ENCODE measurements at regions not wholly inside any gene's neighbourhood (a gene's known extent, or its start where the extent isn't known, plus 50 kb on each side); places are given as distances from the start of the nearest gene placed in this dataset.
"Not testable (repeated sequence)": the region's sequence is repeated elsewhere in the genome, so short reads cannot be mapped to it uniquely, and the experiment has no call there.

DNA sequence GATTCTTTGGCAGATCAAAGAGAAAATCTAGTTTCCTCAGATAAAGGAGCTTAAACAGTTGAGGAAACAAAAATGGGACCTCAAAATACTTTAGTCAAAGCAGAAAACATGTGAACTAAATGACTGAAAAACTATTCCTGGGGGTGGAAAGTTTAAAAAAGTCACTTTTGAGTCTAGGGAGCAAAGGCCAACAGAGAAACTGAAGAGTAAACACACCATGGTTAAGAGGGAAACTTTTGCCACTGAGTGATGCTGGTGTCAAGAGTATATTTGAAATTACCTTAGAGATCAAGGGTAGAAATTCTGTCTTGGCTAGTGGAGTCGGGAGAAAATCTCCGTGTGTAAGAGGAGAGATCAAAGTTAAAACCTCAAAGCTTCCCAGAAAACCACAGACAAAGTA, 501.2 kb upstream of the ADGRL4 start:
- DNase-seq (ENCODE audit: low spot score): no peak

DNA sequence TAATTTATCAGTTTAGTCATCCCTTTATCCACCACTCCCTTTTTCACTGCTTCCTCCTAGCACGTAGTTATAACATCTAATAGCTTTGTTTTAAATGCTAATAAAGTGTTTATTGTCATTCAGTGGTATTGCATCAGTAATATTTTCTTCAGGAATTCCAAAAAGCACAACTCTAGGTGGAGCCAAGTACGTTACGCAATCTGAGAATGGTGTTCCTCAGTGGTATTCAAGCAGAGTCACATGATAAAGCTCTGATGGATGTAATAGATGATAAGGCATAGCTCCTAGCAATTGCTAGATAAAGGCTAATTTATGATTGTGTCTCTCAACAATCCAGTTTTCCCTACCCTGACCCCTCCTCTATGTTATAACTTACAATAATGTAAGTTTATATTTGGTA, 494.6 kb upstream of the ADGRL4 start:
- no peak for DNase-seq (ENCODE audit: low spot score)

- no peak for DNase-seq (ENCODE audit: low spot score)
Measured at GRCh38 chr1:79499541-79499940, 493.0 kb upstream of the ADGRL4 start.

- peak; percentile 8 for DNase-seq (ENCODE audit: low spot score)
Measured at GRCh38 chr1:79497193-79497773, 490.8 kb upstream of the ADGRL4 start.

GRCh38 chr1:79496129-79496528, 489.6 kb upstream of the ADGRL4 start:
- DNase-seq (ENCODE audit: low spot score): no peak

DNA sequence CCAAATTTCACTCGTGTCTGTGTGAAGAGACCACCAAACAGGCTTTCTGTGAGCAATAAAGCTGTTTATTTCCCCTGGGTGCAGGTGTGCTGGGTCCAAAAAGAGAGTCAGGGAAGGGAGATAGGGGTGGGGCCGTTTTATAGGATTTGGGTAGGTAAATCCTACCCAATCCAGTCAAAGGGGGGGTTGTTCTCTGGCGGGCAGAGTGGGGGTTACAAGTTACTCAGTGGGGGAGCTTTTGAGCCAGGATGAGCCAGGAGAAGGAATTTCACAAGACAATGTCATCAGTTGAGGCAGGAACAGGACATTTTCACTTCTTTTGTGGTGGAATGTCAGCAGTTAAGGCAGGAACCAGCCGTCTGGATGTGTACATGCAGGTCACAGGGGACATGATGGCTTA, 487.2 kb upstream of the ADGRL4 start:
- DNase-seq (ENCODE audit: low spot score): not testable (repeated sequence)

GRCh38 chr1:79488572-79489121, 482.1 kb upstream of the ADGRL4 start:
- not testable (repeated sequence) for DNase-seq (ENCODE audit: low spot score)

GRCh38 chr1:79478728-79479373, 472.3 kb upstream of the ADGRL4 start:
- no peak for DNase-seq (ENCODE audit: low spot score)

DNA sequence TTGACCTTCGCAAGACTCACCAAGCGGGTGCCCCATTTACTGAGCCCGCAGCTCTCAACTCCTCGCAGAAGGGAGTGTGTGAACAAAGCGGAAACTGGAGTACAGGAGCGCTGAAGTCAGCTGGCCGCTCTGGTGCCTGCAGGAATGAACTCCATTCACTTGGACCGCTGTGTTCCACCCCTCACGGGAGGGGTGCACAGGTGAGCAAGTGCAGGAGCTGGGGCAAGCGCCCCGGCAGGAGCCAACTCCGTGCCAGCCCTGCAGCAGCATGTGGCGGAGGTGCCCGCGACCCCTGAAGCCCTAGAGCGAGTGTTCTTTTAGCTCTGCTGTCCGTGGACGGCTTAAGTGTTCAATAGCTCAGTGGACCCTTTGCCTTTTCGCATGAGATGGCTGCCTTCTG, 471.6 kb upstream of the ADGRL4 start:
- DNase-seq (ENCODE audit: low spot score): no peak

- no peak for DNase-seq (ENCODE audit: low spot score)
Measured at GRCh38 chr1:79472067-79472656, 465.6 kb upstream of the ADGRL4 start.

- DNase-seq (ENCODE audit: low spot score): no peak
Measured at GRCh38 chr1:79469139-79469538, 462.6 kb upstream of the ADGRL4 start.

DNA sequence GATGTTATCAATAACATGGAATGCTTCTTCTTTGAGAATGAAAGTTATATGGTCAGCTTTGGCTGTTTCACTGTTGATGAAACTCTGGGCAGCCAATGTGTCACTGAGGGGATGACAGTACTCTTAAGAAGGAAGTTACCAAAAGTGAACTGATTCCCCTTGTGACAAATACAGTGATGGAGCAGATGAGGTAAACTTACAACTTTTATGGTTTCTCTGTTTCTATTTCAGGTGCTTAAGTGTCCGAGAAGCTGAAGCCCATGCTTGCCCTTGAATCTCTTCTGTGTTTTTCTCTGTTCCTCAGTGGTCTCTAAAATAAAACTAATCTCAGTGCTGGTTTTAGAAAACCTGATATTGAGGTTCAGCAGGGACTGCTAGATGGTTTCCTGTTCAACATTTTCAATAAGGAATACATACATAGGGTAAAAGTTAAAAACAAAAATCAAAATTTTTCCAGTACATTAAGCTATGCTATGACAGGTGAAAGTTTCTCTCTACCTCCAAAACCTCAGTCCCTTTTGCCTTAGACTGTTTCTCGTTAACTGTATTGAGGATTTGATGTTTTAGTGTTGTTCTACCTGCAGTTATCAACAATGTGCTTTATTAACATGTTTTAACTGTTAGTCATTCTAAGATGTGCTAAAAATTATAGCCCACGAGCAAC, 454.4 kb upstream of the ADGRL4 start:
- no peak for DNase-seq (ENCODE audit: low spot score)

GRCh38 chr1:79457562-79458224, 451.2 kb upstream of the ADGRL4 start:
- DNase-seq (ENCODE audit: low spot score): no peak

GRCh38 chr1:79448426-79448825, 441.9 kb upstream of the ADGRL4 start:
- no peak for DNase-seq (ENCODE audit: low spot score)

DNA sequence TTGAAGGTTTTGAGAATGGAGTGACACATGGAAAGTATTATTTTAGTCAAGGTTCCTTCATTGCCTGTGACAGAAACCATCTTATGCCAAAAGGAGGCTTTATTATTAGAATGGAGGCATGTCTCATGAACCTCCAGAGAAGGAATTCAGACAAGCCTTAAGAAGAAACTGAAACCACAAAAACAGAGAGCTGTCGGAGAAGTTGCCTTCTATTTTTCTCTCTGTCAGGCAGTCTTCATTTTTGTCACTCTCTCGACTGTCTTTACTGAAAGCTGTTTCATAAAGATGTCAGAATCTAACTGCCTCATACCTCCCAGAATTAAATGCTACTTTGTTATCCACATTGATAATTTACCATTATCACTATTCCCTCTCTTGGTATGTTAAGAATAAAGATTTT, 434.7 kb upstream of the ADGRL4 start:
- no peak for DNase-seq (ENCODE audit: low spot score)

DNA sequence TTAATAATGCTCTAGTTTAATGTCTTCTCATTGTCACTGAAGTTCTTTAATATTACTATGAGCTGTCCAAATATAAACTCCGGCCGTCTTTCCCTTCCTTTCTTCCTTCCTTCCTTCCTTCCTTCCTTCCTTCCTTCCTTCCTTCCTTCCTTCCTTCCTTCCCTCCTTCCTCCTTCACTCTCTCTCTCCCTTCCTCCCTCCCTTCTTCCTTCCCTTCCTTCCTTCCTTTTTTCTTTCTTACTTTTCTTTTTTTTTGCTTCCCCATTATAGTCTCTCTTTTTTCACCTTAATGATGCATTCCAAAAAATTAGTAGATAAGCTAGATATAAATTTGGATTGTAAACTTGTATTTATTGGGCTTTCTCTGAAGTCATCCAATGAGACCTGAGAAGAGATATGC, 431.0 kb upstream of the ADGRL4 start:
- DNase-seq (ENCODE audit: low spot score): no peak

DNA sequence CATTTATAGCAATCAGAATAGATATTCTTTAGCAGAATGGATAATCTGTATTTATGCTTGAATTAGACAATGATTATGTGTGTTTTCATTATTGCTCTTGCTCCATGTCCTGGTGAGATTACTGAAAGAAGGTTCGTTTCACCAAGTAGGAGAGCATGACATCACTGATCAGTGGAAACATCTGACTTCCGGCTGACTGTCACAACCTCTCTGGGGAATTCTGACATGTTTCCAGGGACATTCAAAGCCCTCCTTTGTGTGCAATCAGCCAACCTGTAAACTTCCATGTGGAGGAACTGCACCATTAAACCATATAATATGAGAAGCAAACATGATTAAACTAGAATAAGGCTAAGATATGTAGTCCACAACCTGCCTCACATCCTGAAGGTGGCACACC, 424.8 kb upstream of the ADGRL4 start:
- DNase-seq (ENCODE audit: low spot score): no peak

GRCh38 chr1:79430437-79430836, 423.9 kb upstream of the ADGRL4 start:
- DNase-seq (ENCODE audit: low spot score): no peak

GRCh38 chr1:79422726-79423125, 416.2 kb upstream of the ADGRL4 start:
- DNase-seq (ENCODE audit: low spot score): no peak

GRCh38 chr1:79398501-79398900, 392.0 kb upstream of the ADGRL4 start:
- DNase-seq (ENCODE audit: low spot score): no peak

- no peak for DNase-seq (ENCODE audit: low spot score)
Measured at GRCh38 chr1:79396901-79397300, 390.4 kb upstream of the ADGRL4 start.

DNA sequence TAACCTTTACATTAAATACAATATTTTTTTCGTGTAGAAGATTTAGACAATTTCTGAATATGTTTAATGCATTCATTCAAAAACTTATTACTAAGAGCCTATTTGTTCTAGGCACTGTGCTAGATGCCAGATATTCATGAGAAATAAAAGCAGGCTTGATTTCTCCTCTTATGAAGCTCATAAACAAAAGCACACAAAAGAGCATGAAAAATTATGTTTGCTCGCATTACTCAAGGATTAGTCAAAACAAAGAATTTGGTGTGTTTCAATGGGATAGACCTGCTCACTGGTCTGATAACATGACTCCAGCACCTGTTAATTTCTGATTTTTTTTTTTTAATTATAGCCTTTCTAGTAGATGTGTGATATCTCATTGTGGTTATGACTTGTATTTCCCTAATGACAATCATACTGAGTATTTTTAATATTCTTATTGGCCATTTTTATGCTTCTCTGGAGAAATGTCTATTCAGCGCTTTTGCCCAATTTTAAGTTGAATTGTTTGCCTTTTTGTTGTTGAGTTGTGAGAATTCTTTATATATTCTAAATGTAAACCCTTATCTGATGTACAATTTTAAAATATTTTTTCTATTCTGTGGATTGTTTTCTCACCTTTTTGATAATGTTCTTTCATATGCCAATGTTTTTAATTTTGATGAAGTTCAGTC, 382.3 kb upstream of the ADGRL4 start:
- DNase-seq (ENCODE audit: low spot score): no peak

Data from Ammon's horn (tissue), 1 donor.